Osteocyte (in vitro differentiated cells): ENCODE measurements at regions not wholly inside any gene's neighbourhood (a gene's known extent, or its start where the extent isn't known, plus 50 kb on each side); places are given as distances from the start of the nearest gene placed in this dataset.

Experiments used
- DNase-seq: peaks from one replicate; pipeline ENCODE4 v3.0.0; 2021; ENCODE audit warnings: mixed read lengths; ENCODE audit not compliant: unreplicated experiment; ENCODE audit errors: extremely low spot score
- H3K27ac Mint-ChIP-seq: one replicate; pipeline ENCODE4 v1.8.0; 2021; ENCODE audit warnings: mild to moderate bottlenecking, mixed read lengths; ENCODE audit not compliant: unreplicated experiment
- H3K27me3 Mint-ChIP-seq: one replicate; pipeline ENCODE4 v1.8.0; 2021; ENCODE audit warnings: mixed read lengths; ENCODE audit not compliant: unreplicated experiment
- H3K36me3 Mint-ChIP-seq: one replicate; pipeline ENCODE4 v1.8.0; 2021; ENCODE audit warnings: mixed read lengths; ENCODE audit not compliant: unreplicated experiment
- H3K4me1 Mint-ChIP-seq: one replicate; pipeline ENCODE4 v1.8.0; 2021; ENCODE audit warnings: mixed read lengths; ENCODE audit not compliant: unreplicated experiment
- H3K4me3 Mint-ChIP-seq: one replicate; pipeline ENCODE4 v1.8.0; 2021; ENCODE audit warnings: mild to moderate bottlenecking, moderate library complexity, mixed read lengths; ENCODE audit not compliant: unreplicated experiment
- H3K9me3 Mint-ChIP-seq: one replicate; pipeline ENCODE4 v1.8.0; 2021; ENCODE audit warnings: mixed read lengths; ENCODE audit not compliant: unreplicated experiment
- CTCF ChIP-seq: fragments of 200-600 bp; sonication (generic); IDR thresholded peaks from 2 replicates; pipeline ENCODE4 v1.5.0; 2021; ENCODE audit warnings: antibody characterized with exemption, mild to moderate bottlenecking, moderate library complexity

GRCh38 chr5:154627698-154628678, 127.2 kb upstream of the LARP1 start:
- Mint-ChIP-seq H3K27me3 (peaks cover 14% of the 10 kb centered on the region), H3K4me3 (no peak overlapping the region), H3K27ac (no peak overlapping the region), H3K9me3 (no peaks in the 10 kb centered on the region), H3K36me3 (no peaks in the 10 kb centered on the region), H3K4me1 (no peaks in the 10 kb centered on the region)
- no peak for TF ChIP-seq CTCF
- no peak for DNase-seq

- Mint-ChIP-seq H3K36me3 (no peaks in the 10 kb centered on the region), H3K4me3 (no peak overlapping the region), H3K9me3 (no peaks in the 10 kb centered on the region), H3K27me3 (peaks cover 17% of the 10 kb centered on the region), H3K4me1 (no peaks in the 10 kb centered on the region), H3K27ac (no peak overlapping the region)
- no peak for TF ChIP-seq CTCF
- no peak for DNase-seq
Measured at GRCh38 chr5:154626876-154627557, 128.2 kb upstream of the LARP1 start.

GRCh38 chr5:154625031-154625430, 130.1 kb upstream of the LARP1 start:
- no peak overlapping the region for H3K27ac Mint-ChIP-seq
- no peak for DNase-seq

GRCh38 chr5:154624341-154624740, 130.8 kb upstream of the LARP1 start:
- H3K27me3 Mint-ChIP-seq: peaks cover 32% of the 10 kb centered on the region
- H3K27ac Mint-ChIP-seq: no peak overlapping the region
- no peak overlapping the region for H3K4me3 Mint-ChIP-seq
- H3K36me3 Mint-ChIP-seq: no peaks in the 10 kb centered on the region
- TF ChIP-seq CTCF: no peak
- H3K9me3 Mint-ChIP-seq: no peaks in the 10 kb centered on the region
- DNase-seq: no peak
- no peaks in the 10 kb centered on the region for H3K4me1 Mint-ChIP-seq

More at GRCh38 chr5:154625031-154625430, 130.1 kb upstream of the LARP1 start:
- Mint-ChIP-seq H3K4me3 (no peak overlapping the region), H3K36me3 (no peaks in the 10 kb centered on the region), H3K4me1 (no peaks in the 10 kb centered on the region), H3K27me3 (peaks cover 28% of the 10 kb centered on the region), H3K9me3 (no peaks in the 10 kb centered on the region)
- TF ChIP-seq CTCF: no peak

GRCh38 chr5:154620411-154620810, 134.8 kb upstream of the LARP1 start:
- TF ChIP-seq CTCF: no peak
- Mint-ChIP-seq H3K9me3 (no peaks in the 10 kb centered on the region), H3K36me3 (no peaks in the 10 kb centered on the region), H3K27ac (no peak overlapping the region), H3K27me3 (peaks cover 53% of the 10 kb centered on the region), H3K4me1 (no peaks in the 10 kb centered on the region), H3K4me3 (no peak overlapping the region)
- DNase-seq: no peak
